OCI-LY7 (cell line): ENCODE measurements at regions not wholly inside any gene's neighbourhood (a gene's known extent, or its start where the extent isn't known, plus 50 kb on each side); places are given as distances from the start of the nearest gene placed in this dataset.

Experiments used
- BruUV-seq: library from RNA; stranded (reverse); fragments of 400-500 nt; replicated peaks from 2 replicates; lab custom pipeline; 2021; lab: Mats Ljungman, UMichigan
- CTCF ChIA-PET: fragments of 300-600 bp; sonication (Branson Sonifier 250); formaldehyde crosslinking; loops from one replicate; lab custom pipeline; 2022; ENCODE audit warnings: antibody characterized with exemption; ENCODE audit not compliant: unreplicated experiment; lab: Charles Lee
- POLR2A ChIA-PET: fragments of 300-600 bp; sonication (Branson Sonifier 250); formaldehyde crosslinking; loops from one replicate; lab custom pipeline; 2022; ENCODE audit warnings: antibody characterized with exemption; lab: Charles Lee
- DNase-seq: peaks from one replicate; pipeline ENCODE4 v3.0.0-alpha.2; 2015; ENCODE audit warnings: low spot score
- H2AFZ ChIP-seq: fragments of 200-600 bp; sonication (generic), shearing (Covaris generic); 2 replicates; pipeline ENCODE4 v1.6.1; 2014; ENCODE audit warnings: mild to moderate bottlenecking, antibody characterized with exemption, low read length, moderate library complexity
- H3K27ac ChIP-seq: fragments of 200-600 bp; sonication (generic); 2 replicates; pipeline ENCODE4 v1.5.1; 2014; ENCODE audit warnings: mixed run types, low read depth, mild to moderate bottlenecking, moderate library complexity, low read length, inconsistent platforms; ENCODE audit not compliant: poor library complexity, severe bottlenecking
- H3K36me3 ChIP-seq: fragments of 200-600 bp; sonication (generic); 2 replicates; pipeline ENCODE4 v1.6.1; 2014; ENCODE audit warnings: mild to moderate bottlenecking, antibody characterized with exemption, low read length, moderate library complexity, mixed read lengths; ENCODE audit not compliant: insufficient read depth
- H3K4me1 ChIP-seq: fragments of 200-600 bp; sonication (generic); 2 replicates; pipeline ENCODE4 v1.5.1; 2014; ENCODE audit warnings: mild to moderate bottlenecking, low read length; ENCODE audit not compliant: insufficient read depth, poor library complexity, severe bottlenecking
- H3K4me2 ChIP-seq: fragments of 200-600 bp; sonication (generic); 2 replicates; pipeline ENCODE4 v1.6.1; 2014; ENCODE audit warnings: mild to moderate bottlenecking, low read length
- H3K4me3 ChIP-seq: fragments of 200-600 bp; sonication (generic); 2 replicates; pipeline ENCODE4 v1.5.1; 2014; ENCODE audit warnings: mild to moderate bottlenecking, low read depth, low read length; ENCODE audit not compliant: poor library complexity, severe bottlenecking
- H3K79me2 ChIP-seq: fragments of 200-600 bp; sonication (generic); 2 replicates; pipeline ENCODE4 v1.6.1; 2016; ENCODE audit warnings: low read depth, mild to moderate bottlenecking, low read length, moderate library complexity, mixed read lengths; ENCODE audit not compliant: insufficient read depth
- H3K9me2 ChIP-seq: fragments of 200-600 bp; sonication (generic); 2 replicates; pipeline ENCODE4 v1.6.1; 2016; ENCODE audit warnings: mild to moderate bottlenecking, low read length, mixed read lengths; ENCODE audit not compliant: insufficient read depth
- H3K9me3 ChIP-seq: fragments of 200-600 bp; sonication (generic); 2 replicates; pipeline ENCODE4 v1.6.1; 2014; ENCODE audit warnings: mild to moderate bottlenecking, mixed run types, low read length, mixed read lengths
- H4K20me1 ChIP-seq: fragments of 200-600 bp; sonication (generic); 2 replicates; pipeline ENCODE4 v1.6.1; 2014; ENCODE audit warnings: mild to moderate bottlenecking, antibody characterized with exemption, low read length, moderate library complexity, mixed read lengths; ENCODE audit not compliant: insufficient read depth
- CTCF ChIP-seq: fragments of 200-600 bp; sonication (generic); conservative IDR thresholded peaks from 2 replicates; pipeline ENCODE4 v1.5.1; 2014; ENCODE audit warnings: mild to moderate bottlenecking, antibody characterized with exemption, low read length, moderate library complexity, mixed read lengths
- EZH2phosphoT487 ChIP-seq: fragments of 200-600 bp; sonication (generic); IDR thresholded peaks from 2 replicates; pipeline ENCODE4 v1.6.1; 2018; ENCODE audit warnings: low read depth, borderline replicate concordance, mild to moderate bottlenecking, mixed run types, antibody characterized with exemption, low read length, moderate library complexity, mixed read lengths
- intact Hi-C: fragments of 100-400 bp; cut with micrococcal nuclease; formaldehyde crosslinking; loops from one replicate; pipeline ENCODE4 v1.10.0; 2022; ENCODE audit not compliant: unreplicated experiment

- no peaks in the 10 kb centered on the region for H4K20me1 ChIP-seq
- H3K4me1 ChIP-seq: peaks cover 18% of the 10 kb centered on the region
- TF ChIP-seq EZH2phosphoT487: no peak
- TF ChIP-seq CTCF: no peak
- H3K9me3 ChIP-seq: no peaks in the 10 kb centered on the region
- H3K27ac ChIP-seq: peak overlapping the region; percentile 16
- ChIA-PET CTCF (no interaction called here), POLR2A (interaction anchor here (0.6 to 0.8 kb wide), 8 partner anchors 9 to 1580 kb away, joined by 3 to 8 read pairs (median 3); a partner anchor contains a TSS)
- no peaks in the 10 kb centered on the region; the same call in 1 of the 2 replicates for H3K9me2 ChIP-seq
- no peaks in the 10 kb centered on the region for H3K79me2 ChIP-seq
- H3K36me3 ChIP-seq: no peaks in the 10 kb centered on the region
- BruUV-seq: no TSS peak
- peak overlapping the region; percentile 98 for H2AFZ ChIP-seq
- peak overlapping the region; percentile 82 for H3K4me3 ChIP-seq
- peak overlapping the region; percentile 86 for H3K4me2 ChIP-seq
- intact Hi-C loops: loop anchor here (1.0 to 10.0 kb wide), 5 partner anchors 10 to 1183 kb away; partner anchors contain the start of gene ZNF184
- DNase-seq: peak; percentile 78
These were observed 132.2 kb downstream of the GPX5 start for GRCh38 chr6:28657769-28658465.

GRCh38 chr6:28658475-28659249 lies 133.0 kb downstream of the GPX5 start:
- no TSS peak for BruUV-seq
- Histone ChIP-seq H3K79me2 (no peaks in the 10 kb centered on the region), H3K27ac (peak overlapping the region; percentile 16), H3K36me3 (no peaks in the 10 kb centered on the region), H4K20me1 (no peaks in the 10 kb centered on the region), H3K4me1 (peaks cover 18% of the 10 kb centered on the region), H3K4me3 (peak overlapping the region; percentile 82), H2AFZ (peak overlapping the region; percentile 98), H3K9me3 (no peaks in the 10 kb centered on the region), H3K4me2 (peak overlapping the region; percentile 86), H3K9me2 (no peaks in the 10 kb centered on the region; the same call in 1 of the 2 replicates)
- ChIA-PET POLR2A (interaction anchor here (0.6 to 0.8 kb wide), 7 partner anchors 10 to 1581 kb away, joined by 3 to 8 read pairs (median 3); a partner anchor contains a TSS), CTCF (no interaction called here)
- intact Hi-C loops: loop anchor here (1.0 to 10.0 kb wide), 5 partner anchors 10 to 1184 kb away; partner anchors contain the start of gene ZNF184
- DNase-seq: peak; percentile 23
- TF ChIP-seq EZH2phosphoT487 (no peak), CTCF (no peak)
